Mucosa of stomach (tissue), 1 donor: ENCODE measurements at regions not wholly inside any gene's neighbourhood (a gene's known extent, or its start where the extent isn't known, plus 50 kb on each side); places are given as distances from the start of the nearest gene placed in this dataset.
"Not testable (repeated sequence)": the region's sequence is repeated elsewhere in the genome, so short reads cannot be mapped to it uniquely, and the experiment has no call there.

Source experiments
- H3K27me3 ChIP-seq: one replicate; pipeline ENCODE4 v1.7.0; 2013; ENCODE audit warnings: mild to moderate bottlenecking, low read length; ENCODE audit not compliant: control insufficient read depth, insufficient read depth
- H3K36me3 ChIP-seq: one replicate; pipeline ENCODE4 v1.7.0; 2013; ENCODE audit warnings: low read length; ENCODE audit not compliant: control insufficient read depth, insufficient read depth
- H3K4me1 ChIP-seq: one replicate; pipeline ENCODE4 v1.7.0; 2013; ENCODE audit warnings: mild to moderate bottlenecking, low read length; ENCODE audit not compliant: control insufficient read depth, insufficient read depth
- H3K4me3 ChIP-seq: one replicate; pipeline ENCODE4 v1.7.0; 2013; ENCODE audit warnings: low read length
- H3K9ac ChIP-seq: one replicate; pipeline ENCODE4 v1.7.0; 2013; ENCODE audit warnings: mild to moderate bottlenecking, low read length, moderate library complexity
- H3K9me3 ChIP-seq: one replicate; pipeline ENCODE4 v1.7.0; 2013; ENCODE audit warnings: mild to moderate bottlenecking, low read length, moderate library complexity; ENCODE audit not compliant: control insufficient read depth
- donor health status: Pancreatic carcinoma.

DNA sequence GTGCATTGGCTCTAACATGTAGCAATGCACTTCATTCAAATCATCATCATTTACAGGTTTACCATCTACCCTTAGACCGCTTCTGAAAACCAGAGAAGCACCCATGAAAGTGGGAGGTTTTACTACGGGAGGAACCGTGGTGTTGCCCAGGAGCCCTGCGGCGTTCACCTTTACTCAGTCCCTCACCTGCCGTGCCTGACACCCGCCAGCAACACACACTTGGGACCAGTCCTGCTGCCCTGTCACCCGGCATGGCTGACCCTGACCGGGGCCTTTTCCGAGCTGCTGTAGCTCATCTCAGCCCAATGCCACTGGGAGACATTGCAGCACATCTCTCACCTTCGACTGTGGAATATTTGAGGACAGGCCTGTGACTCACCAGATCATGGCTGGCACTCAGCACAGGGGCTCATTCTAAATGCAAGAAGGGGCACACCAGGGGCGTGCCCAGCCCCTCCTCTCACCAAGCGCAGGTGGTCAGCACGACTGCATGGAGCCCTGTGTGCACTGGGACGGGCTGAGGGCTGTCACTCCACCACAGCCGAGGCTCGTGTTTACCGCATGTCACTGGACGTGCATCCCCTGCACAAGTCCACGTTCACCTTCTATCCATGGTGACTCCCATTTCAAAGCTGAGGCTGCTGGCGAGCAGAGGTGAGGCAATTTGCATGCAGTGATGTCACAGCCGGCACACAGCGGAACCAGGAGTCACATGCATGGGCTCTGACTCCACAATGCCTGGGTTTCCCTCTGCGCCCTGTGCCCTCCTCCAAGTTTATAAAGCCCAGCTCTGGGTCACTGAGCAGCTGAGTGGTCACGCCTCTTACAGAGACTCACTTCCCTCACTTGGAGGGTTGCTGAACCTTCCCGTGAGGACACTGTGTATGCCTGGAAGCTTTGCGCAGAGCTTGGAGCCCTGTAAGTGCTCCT, 76.7 kb upstream of the SNTG2 start:
- no peak overlapping the region for H3K9ac ChIP-seq
- no peaks in the 10 kb centered on the region for H3K4me1 ChIP-seq
- no peaks in the 10 kb centered on the region for H3K27me3 ChIP-seq
- H3K4me3 ChIP-seq, result no peak overlapping the region
- no peaks in the 10 kb centered on the region for H3K36me3 ChIP-seq
- no peaks in the 10 kb centered on the region for H3K9me3 ChIP-seq

DNA sequence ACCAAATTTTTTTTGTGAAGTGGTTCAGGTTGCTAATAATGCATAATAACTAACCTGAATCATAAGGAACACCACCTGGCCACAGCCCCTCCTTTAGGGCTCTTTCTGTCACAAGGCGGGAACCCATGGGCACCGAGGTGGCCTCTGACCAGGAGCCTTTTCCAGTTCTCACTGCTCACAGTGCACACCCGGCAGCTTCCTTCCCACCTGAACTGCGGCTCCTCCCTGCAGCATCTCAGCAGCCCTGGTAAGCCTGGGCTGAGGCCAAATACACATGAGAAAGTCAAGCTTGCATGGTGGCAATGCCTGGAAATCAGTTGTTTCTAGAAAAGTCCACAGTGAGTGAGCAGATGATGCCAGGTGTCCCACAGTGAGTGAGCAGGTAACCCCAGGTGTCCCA, 77.6 kb upstream of the SNTG2 start:
- no peaks in the 10 kb centered on the region for H3K27me3 ChIP-seq
- H3K9me3 ChIP-seq, result no peaks in the 10 kb centered on the region
- no peaks in the 10 kb centered on the region for H3K36me3 ChIP-seq
- no peak overlapping the region for H3K9ac ChIP-seq
- no peaks in the 10 kb centered on the region for H3K4me1 ChIP-seq
- H3K4me3 ChIP-seq, result no peak overlapping the region

DNA sequence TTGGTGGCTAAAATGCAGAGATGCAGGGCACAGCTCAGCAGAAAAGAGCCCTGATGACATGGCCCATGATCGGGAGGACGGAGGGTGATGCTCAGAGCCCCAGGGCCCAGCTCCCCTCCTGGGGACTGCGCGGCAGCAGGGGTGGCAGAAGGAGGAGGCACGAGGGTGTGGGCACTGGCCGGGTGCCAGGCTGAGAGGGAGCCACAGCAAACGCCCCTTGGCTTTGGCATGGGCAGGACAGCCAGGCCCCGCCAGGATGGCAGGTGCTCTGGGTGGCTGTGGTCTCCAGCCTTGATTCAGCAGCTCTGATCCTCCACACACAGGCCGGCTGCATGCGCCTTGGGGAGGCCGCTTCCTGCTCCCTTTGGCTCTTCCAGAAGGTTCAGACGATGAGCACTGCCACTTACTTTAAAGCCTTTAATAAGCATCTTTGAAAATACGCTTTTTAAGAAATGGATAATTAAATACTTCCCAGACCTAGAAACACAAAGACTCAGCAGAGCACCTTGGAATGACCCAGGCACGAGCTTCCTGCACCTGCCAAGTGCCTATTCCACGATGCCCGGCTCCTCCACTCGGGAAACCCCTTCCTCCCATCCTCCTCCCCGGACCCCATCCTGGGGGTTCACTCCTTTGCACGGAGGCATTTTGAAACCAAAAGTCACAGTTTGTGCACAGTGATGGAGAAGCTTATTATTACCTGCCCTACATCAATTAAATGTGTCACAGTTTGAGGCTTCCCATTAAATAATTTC, 78.5 kb upstream of the SNTG2 start:
- Histone ChIP-seq H3K4me3 (no peak overlapping the region), H3K4me1 (no peaks in the 10 kb centered on the region), H3K36me3 (no peaks in the 10 kb centered on the region), H3K9me3 (no peaks in the 10 kb centered on the region), H3K27me3 (no peaks in the 10 kb centered on the region), H3K9ac (no peak overlapping the region)

DNA sequence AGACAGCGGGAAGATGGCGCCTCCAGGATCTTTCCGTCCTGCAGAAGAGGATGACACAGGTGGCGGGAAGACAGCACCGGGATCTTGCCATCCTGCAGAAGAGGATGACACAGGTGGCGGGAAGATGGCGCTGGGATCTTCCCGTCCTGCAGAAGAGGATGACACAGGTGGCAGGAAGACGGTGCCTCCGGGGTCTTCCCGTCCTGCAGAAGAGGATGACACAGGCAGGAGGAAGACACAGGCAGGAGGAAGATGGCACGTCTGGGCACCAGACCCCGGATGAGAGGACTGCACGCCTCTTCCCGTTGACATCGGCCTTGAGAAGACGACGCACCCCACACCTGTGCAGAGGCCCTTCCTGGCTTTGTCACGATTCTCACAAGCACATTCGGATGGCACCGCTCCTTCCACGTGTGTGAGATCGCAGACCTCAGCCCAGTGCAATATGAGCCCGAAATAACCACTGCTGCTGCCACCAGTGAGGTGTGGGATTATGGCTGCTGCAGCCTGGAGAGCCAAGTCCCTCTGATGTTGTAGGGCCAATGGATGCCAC, 79.4 kb upstream of the SNTG2 start:
- Histone ChIP-seq H3K9me3 (no peaks in the 10 kb centered on the region), H3K27me3 (no peaks in the 10 kb centered on the region), H3K9ac (no peak overlapping the region), H3K4me3 (no peak overlapping the region), H3K36me3 (no peaks in the 10 kb centered on the region), H3K4me1 (no peaks in the 10 kb centered on the region)

DNA sequence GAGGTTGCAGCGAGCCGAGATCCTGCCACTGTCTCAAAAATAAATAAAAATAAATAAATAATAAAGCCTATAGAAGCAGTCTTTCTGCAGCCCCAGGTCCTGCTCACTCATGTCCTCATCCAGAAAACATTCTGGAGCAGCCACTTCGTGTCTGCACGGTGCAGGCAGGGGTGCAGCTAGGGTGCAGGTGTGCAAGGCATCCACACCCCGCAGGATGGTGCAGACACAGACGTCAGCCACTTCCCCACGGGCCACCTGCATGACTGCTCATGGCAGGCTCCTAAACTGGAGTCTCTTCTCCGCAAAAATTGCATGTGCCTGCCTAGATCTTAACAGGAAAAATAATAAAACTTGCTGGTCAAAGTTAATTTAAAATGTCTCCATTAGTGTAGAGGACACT, 80.2 kb upstream of the SNTG2 start:
- Histone ChIP-seq H3K4me3 (no peak overlapping the region), H3K4me1 (no peaks in the 10 kb centered on the region), H3K9ac (no peak overlapping the region), H3K9me3 (no peaks in the 10 kb centered on the region), H3K27me3 (no peaks in the 10 kb centered on the region), H3K36me3 (no peaks in the 10 kb centered on the region)

DNA sequence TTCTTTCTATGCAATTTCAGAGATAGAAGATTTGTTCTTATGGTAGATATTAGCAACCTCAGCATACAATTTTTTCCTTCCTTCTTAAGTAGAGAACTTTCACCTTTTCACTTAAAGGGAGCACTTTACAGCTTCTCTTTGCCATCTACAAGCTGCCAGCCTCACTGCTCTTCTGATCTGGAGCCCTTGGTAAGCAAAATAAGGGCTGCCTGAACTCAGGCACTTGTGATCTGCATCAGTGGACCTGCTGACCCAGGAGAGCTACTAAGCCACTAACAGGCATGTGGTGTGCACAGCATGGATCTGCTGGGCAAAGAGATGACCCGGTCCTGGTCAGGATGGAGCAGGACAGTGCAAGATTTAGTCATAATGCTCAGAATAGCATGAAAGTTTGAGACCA, 80.8 kb upstream of the SNTG2 start:
- Histone ChIP-seq H3K4me3 (no peak overlapping the region), H3K4me1 (no peaks in the 10 kb centered on the region), H3K27me3 (no peaks in the 10 kb centered on the region), H3K9ac (no peak overlapping the region), H3K9me3 (no peaks in the 10 kb centered on the region), H3K36me3 (no peaks in the 10 kb centered on the region)

DNA sequence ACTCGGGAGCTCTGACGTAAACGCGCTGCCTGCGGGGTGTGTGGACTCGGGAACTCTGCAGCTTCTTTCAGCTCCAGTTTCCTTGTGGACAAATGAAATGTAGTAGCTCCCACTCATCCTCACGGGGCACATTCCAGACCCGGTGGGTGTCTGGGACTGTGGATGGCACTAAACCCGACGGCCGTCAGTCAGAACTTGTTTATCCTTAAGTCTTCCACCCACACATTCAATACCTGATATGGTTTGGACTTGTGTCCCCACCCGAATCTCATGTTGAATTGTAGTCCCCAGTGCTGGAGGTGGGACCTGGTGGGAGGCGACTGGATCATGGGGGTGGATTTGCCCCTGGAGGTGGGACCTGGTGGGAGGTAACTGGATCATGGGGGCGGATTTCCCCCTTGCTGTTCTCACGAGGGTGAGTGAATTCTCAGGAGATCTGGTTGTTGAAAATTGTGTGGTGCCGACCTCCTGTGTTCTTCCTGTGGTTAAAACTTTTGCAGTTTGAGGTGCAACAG, 81.2 kb upstream of the SNTG2 start:
- Histone ChIP-seq H3K9me3 (no peaks in the 10 kb centered on the region), H3K36me3 (no peaks in the 10 kb centered on the region), H3K4me1 (no peaks in the 10 kb centered on the region), H3K4me3 (no peak overlapping the region), H3K27me3 (no peaks in the 10 kb centered on the region), H3K9ac (no peak overlapping the region)

DNA sequence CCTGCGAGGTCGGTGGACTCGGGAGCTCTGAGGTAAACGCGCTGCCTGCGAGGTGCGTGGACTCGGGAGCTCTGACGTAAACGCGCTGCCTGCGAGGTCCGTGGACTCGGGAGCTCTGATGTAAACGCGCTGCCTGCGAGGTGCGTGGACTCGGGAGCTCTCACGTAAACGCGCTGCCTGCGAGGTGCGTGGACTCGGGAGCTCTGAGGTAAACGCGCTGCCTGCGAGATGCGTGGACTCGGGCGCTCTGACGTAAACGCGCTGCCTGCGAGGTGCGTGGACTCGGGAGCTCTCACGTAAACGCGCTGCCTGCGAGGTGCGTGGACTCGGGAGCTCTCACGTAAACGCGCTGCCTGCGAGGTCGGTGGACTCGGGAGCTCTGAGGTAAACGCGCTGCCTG, 81.8 kb upstream of the SNTG2 start:
- H3K4me3 ChIP-seq, H3K36me3 ChIP-seq, H3K9me3 ChIP-seq, H3K27me3 ChIP-seq, H3K4me1 ChIP-seq, H3K9ac ChIP-seq: not testable (repeated sequence)

DNA sequence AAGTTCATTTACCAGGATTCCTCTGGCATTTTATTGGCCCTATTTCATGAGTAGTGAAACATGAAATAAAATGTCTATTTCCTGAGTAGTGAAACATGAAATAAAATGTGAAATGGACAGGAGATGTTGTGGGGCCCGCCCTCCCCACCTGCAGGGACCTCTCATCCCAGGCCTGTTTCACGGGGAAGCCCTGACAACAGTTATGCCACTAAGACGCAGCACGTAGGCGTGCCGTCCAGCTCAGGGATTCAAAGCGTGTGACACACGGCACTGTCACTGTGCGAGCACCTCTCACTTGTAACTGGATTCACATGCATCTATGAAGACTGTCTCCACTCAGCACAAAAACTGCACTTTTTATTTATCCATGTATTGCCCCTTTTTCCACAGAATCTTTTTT, 83.4 kb upstream of the SNTG2 start:
- Histone ChIP-seq H3K4me1 (no peaks in the 10 kb centered on the region), H3K27me3 (no peaks in the 10 kb centered on the region), H3K36me3 (no peaks in the 10 kb centered on the region), H3K4me3 (no peak overlapping the region), H3K9ac (no peak overlapping the region), H3K9me3 (no peaks in the 10 kb centered on the region)

DNA sequence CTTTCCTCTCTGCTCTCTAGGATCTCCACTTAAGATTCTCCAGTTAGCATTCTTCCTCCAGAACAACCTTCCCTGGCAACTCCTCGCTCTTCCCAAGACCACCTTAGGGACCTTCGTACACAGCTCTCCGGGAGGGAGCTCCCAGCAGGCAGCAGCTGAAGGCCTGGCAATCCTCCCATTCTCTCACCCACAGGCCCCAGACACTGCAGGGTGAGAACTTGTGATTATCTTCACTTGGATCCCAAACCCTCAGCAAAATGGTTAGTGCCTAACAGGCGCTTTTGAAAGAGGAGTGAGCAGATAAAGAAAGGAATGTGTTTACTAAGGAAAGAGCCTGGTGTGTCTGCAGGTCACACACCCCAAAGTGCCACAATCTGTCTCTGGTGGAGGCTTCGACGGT, 83.8 kb upstream of the SNTG2 start:
- H3K4me1 ChIP-seq, result no peaks in the 10 kb centered on the region
- no peaks in the 10 kb centered on the region for H3K9me3 ChIP-seq
- H3K9ac ChIP-seq, result no peak overlapping the region
- no peak overlapping the region for H3K4me3 ChIP-seq
- H3K36me3 ChIP-seq, result no peaks in the 10 kb centered on the region
- H3K27me3 ChIP-seq, result no peaks in the 10 kb centered on the region

DNA sequence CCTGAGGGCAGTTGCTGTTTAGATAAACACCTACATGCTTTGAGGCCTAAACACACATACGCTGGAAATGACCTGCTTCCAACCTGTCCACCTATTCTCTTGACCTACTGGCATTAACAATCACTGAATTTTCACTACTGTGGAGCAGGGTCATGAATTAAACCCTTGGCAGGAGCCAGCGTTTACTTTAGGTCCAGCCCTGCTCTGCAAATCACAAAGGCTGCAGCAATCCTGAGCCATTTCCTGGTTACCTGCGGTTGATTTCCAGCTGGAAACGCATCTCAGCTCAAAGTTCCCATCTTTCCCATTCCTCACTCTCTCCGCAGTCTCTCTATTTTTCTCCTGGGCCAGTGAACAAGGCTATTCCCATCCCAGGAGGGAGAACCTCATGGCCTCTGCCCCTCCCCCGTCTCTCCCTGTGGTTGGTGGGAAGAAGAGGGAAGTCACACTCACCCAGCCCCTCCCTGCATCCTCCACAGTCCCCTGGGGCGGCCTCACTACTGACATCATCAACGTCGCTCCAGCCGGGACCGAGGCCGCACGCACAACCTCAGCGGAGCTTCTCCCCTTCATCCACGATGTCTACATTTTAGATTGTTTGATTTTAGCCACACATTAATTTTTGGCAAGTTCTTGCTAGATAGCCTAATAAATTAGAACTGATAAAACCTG, 84.5 kb upstream of the SNTG2 start:
- no peaks in the 10 kb centered on the region for H3K4me1 ChIP-seq

More for the DNA sequence above, 84.5 kb upstream of the SNTG2 start:
- no peak overlapping the region for H3K4me3 ChIP-seq
- no peaks in the 10 kb centered on the region for H3K27me3 ChIP-seq
- H3K9ac ChIP-seq, result no peak overlapping the region
- H3K36me3 ChIP-seq, result no peaks in the 10 kb centered on the region
- H3K9me3 ChIP-seq, result no peaks in the 10 kb centered on the region
